Activated naive CD8-positive, alpha-beta T cell (primary cell): ENCODE measurements at regions not wholly inside any gene's neighbourhood (a gene's known extent, or its start where the extent isn't known, plus 50 kb on each side); places are given as distances from the start of the nearest gene placed in this dataset.
"Not testable (repeated sequence)": the region's sequence is repeated elsewhere in the genome, so short reads cannot be mapped to it uniquely, and the experiment has no call there.

ENCODE experiments used
- H3K27ac Mint-ChIP-seq: one replicate; pipeline ENCODE4 v1.8.0; 2021; ENCODE audit warnings: mixed read lengths
- H3K27me3 Mint-ChIP-seq: one replicate; pipeline ENCODE4 v1.8.0; 2021; ENCODE audit warnings: mixed read lengths
- H3K36me3 Mint-ChIP-seq: one replicate; pipeline ENCODE4 v1.8.0; 2021; ENCODE audit warnings: mixed read lengths
- H3K4me1 Mint-ChIP-seq: one replicate; pipeline ENCODE4 v1.8.0; 2021; ENCODE audit warnings: low read depth, mixed read lengths
- H3K4me3 Mint-ChIP-seq: one replicate; pipeline ENCODE4 v1.8.0; 2021; ENCODE audit warnings: mild to moderate bottlenecking, mixed read lengths
- H3K9me3 Mint-ChIP-seq: one replicate; pipeline ENCODE4 v1.8.0; 2021; ENCODE audit warnings: low read depth, mixed read lengths

DNA sequence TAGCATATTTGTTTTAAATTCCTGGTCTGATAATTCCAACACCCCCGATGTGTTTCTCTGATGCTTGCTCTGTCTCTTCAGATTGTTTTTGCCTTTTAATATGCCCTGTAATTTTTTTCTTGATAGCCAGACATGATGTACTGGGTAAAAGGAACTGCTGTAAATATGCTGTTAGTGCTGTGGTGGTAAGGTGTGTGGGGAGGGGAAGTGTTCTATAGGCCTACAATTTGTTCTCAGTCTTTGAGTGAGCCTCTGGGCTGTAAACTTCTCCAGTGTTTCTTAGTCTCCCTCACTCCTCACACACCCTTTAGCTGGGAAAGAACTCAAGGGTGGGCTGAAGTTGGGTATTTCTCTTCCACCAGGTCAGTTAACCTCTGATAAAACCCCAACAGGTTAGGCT is 147.0 kb upstream of the OR4E1 start:
- Mint-ChIP-seq H3K27ac (no peak overlapping the region), H3K4me3 (no peak overlapping the region), H3K27me3 (peaks cover 11% of the 10 kb centered on the region)

DNA sequence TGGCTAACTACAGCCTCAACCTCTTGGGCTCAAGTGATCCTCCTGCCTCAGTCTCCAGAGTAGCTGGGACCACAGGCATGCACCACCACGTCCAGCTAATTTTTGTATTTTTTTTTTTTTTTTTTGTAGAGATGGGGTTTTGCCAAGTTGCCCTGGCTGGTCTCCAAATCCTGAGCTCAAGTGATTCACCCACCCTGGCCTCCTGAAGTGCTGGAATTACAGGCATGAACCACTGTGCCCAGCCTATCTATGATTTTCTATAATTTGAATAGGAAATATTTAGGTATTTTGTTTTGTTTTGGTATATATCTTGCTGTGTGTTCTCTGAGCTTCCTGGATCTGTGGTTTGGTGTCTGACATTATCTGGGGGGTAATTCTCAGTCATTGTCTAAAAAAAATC is 146.3 kb upstream of the OR4E1 start:
- not testable (repeated sequence) for H3K27ac Mint-ChIP-seq, H3K36me3 Mint-ChIP-seq, H3K4me1 Mint-ChIP-seq, H3K4me3 Mint-ChIP-seq, H3K27me3 Mint-ChIP-seq
- H3K9me3 Mint-ChIP-seq, result peaks cover 12% of the 10 kb centered on the region

More for the DNA sequence above, 147.0 kb upstream of the OR4E1 start:
- Mint-ChIP-seq H3K36me3 (no peaks in the 10 kb centered on the region), H3K4me1 (peaks cover 6% of the 10 kb centered on the region), H3K9me3 (peaks cover 12% of the 10 kb centered on the region)

DNA sequence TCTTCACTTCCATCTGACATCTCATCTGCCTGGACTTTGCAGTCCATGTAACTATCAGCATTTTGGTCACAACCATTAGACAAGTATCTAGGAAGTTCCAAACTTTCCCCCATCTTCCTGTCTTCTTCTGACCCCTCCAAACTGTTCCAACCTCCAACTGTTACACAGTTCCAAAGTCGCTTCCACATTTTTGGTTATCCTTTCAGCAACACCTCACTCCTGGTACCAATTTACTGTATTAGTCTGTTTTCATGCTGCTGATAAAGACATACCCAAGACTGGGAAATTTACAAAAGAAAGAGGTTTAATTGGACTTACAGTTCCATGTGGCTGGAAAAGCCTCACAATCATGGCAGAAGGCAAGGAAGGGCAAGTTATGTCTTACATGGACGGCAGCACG is 143.4 kb upstream of the OR4E1 start:
- not testable (repeated sequence) for H3K27ac Mint-ChIP-seq, H3K36me3 Mint-ChIP-seq, H3K4me3 Mint-ChIP-seq, H3K4me1 Mint-ChIP-seq, H3K27me3 Mint-ChIP-seq
- H3K9me3 Mint-ChIP-seq, result peaks cover 12% of the 10 kb centered on the region

DNA sequence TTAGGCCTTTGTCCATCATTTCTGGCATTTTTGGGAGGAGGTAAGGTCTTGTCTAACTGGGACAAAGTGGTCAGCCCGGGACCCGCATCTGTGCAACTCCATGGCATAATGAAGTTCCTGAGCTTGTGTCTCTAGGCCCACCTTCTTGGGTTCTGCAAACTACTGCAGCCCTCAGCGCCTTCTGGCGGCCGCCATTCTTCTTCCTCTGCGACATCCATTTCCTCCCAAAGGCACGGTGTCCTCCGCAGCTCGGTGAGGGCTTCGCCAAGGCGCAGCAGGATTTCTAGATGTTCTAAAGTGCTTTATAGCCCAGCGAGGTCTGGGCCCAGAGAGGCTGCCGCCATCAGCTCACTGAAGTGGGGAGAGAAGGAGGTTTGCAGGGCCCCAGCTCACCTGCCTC is 134.4 kb upstream of the OR4E1 start:
- Mint-ChIP-seq H3K4me1 (no peaks in the 10 kb centered on the region), H3K4me3 (no peak overlapping the region), H3K9me3 (no peaks in the 10 kb centered on the region), H3K27ac (no peak overlapping the region), H3K27me3 (peaks cover 16% of the 10 kb centered on the region), H3K36me3 (peaks cover 2% of the 10 kb centered on the region)

DNA sequence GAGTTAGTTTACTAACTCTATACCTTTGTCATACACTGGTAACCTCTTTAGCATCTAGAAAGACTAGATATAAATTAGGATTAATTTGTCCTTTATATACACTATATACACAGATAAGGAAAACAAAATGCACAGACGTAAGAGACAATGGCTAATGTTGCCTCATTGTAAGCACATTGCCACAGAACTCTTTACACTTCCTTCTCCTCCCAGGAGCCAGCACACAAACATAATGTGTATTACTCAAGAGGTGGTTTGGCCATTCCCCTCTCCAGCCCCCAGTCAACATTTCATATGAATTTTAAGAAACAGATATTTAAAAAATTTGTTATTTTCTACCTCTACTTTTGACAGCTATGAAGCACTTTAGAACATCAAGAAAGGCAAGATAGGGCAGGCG is 131.4 kb upstream of the OR4E1 start:
- Mint-ChIP-seq H3K27ac (no peak overlapping the region), H3K27me3 (peaks cover 17% of the 10 kb centered on the region), H3K9me3 (no peaks in the 10 kb centered on the region), H3K4me3 (no peak overlapping the region), H3K36me3 (peaks cover 2% of the 10 kb centered on the region), H3K4me1 (no peaks in the 10 kb centered on the region)

DNA sequence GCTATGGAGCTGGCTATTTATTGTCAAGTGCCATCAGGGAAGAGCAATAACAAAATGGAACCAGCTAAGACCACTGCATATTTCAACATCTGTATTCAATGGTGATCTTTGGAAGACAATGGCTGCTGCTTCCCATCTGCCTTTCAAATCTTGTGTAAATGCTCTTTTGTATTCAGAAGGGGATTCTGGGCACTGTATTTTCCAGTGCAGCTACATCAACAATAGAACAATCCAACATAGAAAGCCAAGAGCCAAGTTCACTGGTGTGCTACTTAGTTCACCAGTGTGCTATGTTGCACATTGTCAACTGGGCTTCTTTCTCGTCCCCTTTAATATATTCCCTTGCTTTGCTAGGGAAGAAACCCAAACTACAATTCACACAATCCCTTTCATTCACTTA is 128.8 kb upstream of the OR4E1 start:
- H3K4me1 Mint-ChIP-seq, result no peaks in the 10 kb centered on the region
- peaks cover 16% of the 10 kb centered on the region for H3K27me3 Mint-ChIP-seq
- peaks cover 2% of the 10 kb centered on the region for H3K36me3 Mint-ChIP-seq
- H3K4me3 Mint-ChIP-seq, result no peak overlapping the region
- no peak overlapping the region for H3K27ac Mint-ChIP-seq
- H3K9me3 Mint-ChIP-seq, result no peaks in the 10 kb centered on the region

DNA sequence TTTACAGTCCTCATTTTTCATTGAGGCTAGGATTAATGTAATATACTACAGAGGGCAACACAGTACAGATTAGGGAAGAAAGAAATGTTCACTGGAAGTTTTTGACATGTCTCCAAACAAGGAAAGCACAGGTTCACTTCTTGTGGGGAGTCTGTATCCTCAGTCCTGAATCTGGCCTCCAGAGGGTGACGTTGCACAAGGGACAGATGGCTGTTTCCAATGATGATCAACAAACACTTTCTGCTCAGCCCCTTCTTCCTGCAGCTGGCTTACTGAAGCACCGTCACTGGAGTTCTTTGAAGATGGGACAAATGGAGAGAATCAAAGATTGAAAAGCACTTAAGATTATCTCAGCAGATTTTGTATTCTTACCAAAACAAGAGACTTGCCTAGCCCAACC is 123.3 kb upstream of the OR4E1 start:
- H3K27me3 Mint-ChIP-seq, result peaks cover 3% of the 10 kb centered on the region
- H3K9me3 Mint-ChIP-seq, result peaks cover 18% of the 10 kb centered on the region
- H3K4me3 Mint-ChIP-seq, result peak overlapping the region; percentile 57
- H3K4me1 Mint-ChIP-seq, result peaks cover under 1% of the 10 kb centered on the region
- H3K27ac Mint-ChIP-seq, result no peak overlapping the region
- H3K36me3 Mint-ChIP-seq, result no peaks in the 10 kb centered on the region

DNA sequence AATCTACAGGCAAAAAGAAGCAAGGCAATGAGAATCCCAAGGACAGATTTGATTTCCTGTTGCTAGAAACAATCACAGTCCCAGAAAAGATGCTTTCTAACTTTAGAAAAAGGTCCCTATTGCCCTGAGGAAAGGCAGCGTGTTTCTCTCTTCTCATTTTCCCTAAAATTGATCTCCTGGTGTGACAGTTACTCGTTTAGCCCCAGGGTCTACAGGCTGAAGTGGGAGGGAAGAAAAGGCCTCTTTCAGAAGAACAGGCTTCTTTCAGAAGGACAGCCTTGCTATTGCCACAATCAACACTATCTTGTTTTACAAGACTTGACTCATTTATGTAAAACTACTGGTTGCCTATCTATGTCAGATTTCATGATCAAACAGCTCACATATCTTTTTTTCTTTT is 121.8 kb upstream of the OR4E1 start:
- peaks cover 5% of the 10 kb centered on the region for H3K4me1 Mint-ChIP-seq

DNA sequence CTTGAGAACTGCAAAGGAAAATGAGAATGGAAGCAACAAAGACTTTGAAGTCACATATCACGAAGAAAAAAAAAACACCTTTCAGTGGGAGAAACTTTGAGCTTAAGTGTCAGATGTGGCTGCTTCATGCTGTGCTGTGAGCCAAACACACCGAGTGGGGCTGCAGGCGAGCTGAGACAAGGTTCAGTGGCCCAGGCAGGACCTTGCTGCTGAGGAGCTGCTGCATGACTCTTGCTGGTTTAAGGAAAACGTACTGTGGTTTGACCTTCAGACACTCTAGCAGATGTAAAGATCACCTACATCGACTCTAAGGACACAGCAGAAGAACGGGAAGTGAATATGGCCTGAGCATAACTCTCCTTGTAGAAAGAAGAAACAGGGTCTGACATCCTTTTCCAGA is 118.1 kb upstream of the OR4E1 start:
- H3K27ac Mint-ChIP-seq, result no peak overlapping the region
- H3K4me3 Mint-ChIP-seq, result no peak overlapping the region

More for the DNA sequence above, 121.8 kb upstream of the OR4E1 start:
- Mint-ChIP-seq H3K36me3 (no peaks in the 10 kb centered on the region), H3K27ac (no peak overlapping the region), H3K4me3 (no peak overlapping the region), H3K9me3 (peaks cover 18% of the 10 kb centered on the region), H3K27me3 (peaks cover 3% of the 10 kb centered on the region)

DNA sequence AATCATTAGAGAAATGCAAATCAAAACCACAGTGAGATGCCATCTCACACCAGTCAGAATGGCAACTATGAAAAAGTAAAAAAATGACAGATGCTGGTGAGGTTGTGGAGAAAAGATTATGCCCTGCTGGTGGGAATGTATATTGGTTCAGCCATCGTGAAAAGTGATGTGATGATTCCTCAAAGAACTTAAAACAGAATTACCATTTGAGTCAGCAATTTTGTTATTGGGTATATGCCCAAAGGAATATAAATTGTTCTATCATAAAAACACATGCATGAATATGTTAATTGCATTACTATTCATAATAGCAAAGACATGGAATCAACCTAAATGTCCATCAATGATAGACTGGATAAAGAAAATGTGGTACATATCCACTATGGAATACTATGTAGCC is 115.1 kb upstream of the OR4E1 start:
- H3K4me3 Mint-ChIP-seq, H3K36me3 Mint-ChIP-seq, H3K4me1 Mint-ChIP-seq, H3K9me3 Mint-ChIP-seq, H3K27me3 Mint-ChIP-seq: not testable (repeated sequence)
- peak overlapping the region; percentile 13 for H3K27ac Mint-ChIP-seq

More for the DNA sequence above, 118.1 kb upstream of the OR4E1 start:
- Mint-ChIP-seq H3K27me3 (peaks cover 2% of the 10 kb centered on the region), H3K9me3 (peaks cover 19% of the 10 kb centered on the region), H3K36me3 (no peaks in the 10 kb centered on the region), H3K4me1 (peaks cover 5% of the 10 kb centered on the region)

DNA sequence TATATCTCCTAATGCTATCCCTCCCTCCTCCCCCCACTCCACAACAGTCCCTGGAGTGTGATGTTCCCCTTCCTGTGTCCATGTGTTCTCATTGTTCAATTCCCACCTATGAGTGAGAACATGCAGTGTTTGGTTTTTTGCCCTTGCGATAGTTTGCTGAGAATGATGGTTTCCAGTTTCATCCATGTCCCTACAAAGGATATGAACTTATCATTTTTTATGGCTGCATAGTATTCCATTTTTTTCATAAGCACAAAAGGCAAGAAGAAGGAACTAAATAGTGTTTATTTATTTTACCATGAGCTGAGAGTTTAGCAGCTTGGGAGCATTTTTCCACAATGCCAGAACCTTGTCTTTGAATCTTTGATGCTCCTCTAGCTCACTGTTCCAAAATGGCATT is 113.6 kb upstream of the OR4E1 start:
- not testable (repeated sequence) for H3K4me3 Mint-ChIP-seq, H3K27ac Mint-ChIP-seq, H3K27me3 Mint-ChIP-seq, H3K36me3 Mint-ChIP-seq, H3K9me3 Mint-ChIP-seq, H3K4me1 Mint-ChIP-seq

DNA sequence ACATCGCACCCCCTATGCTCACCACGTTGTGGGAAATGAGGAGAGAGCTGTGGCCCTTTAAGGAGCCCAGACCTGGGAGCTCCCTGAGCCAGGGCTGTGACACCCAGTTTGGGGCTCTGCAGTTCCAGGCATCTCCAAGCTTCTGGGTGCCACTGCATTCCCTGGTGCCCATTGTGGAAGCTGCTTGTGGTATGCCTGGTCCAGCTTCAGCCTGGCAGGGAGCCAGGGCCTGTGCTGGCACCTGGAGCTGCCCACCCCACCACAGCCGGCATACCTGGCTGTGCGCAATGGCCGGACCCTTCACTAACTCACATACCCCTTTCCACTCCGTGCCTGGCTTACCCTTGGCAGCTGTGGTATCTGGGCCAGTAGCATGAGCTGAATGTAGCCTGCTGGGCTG is 107.9 kb upstream of the OR4E1 start:
- peaks cover 2% of the 10 kb centered on the region for H3K36me3 Mint-ChIP-seq

DNA sequence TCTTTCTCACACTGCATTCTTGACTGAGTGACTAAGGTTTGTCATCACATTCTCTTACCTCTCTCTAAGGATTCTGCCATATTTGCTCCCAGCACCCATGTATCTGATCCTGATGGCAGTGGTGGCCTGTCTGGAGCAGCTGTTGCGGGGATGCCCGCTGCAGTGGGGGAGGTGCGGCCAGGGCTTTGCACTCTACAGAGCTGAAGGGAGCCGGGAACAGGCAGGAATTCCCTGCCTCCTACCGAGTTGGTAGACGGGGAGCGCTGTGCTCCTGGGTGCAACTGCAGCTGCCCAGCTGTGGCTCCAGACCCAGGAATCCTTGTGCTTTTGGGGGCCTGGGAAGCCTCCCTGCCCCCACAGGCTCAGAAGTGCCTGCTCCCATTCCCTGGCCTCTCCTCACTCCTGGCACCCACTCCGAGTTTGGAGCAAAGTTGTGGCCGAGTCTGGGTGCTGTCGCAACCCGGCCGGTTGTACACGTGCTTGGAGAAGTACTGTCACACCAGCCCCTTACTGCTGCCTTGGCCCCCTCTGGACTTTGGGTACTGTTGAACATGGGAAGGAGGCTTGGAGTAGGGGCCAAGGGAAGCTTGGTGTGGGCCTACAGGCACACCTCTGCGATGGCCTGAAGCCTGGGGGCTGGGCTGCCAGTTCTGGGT is 106.9 kb upstream of the OR4E1 start:
- Mint-ChIP-seq H3K4me3 (no peak overlapping the region), H3K9me3 (no peaks in the 10 kb centered on the region), H3K4me1 (peaks cover 3% of the 10 kb centered on the region), H3K36me3 (peaks cover 2% of the 10 kb centered on the region), H3K27ac (no peak overlapping the region), H3K27me3 (peaks cover 11% of the 10 kb centered on the region)

More for the DNA sequence above, 107.9 kb upstream of the OR4E1 start:
- Mint-ChIP-seq H3K9me3 (no peaks in the 10 kb centered on the region), H3K4me1 (no peaks in the 10 kb centered on the region), H3K27ac (no peak overlapping the region), H3K27me3 (peaks cover 11% of the 10 kb centered on the region), H3K4me3 (no peak overlapping the region)

DNA sequence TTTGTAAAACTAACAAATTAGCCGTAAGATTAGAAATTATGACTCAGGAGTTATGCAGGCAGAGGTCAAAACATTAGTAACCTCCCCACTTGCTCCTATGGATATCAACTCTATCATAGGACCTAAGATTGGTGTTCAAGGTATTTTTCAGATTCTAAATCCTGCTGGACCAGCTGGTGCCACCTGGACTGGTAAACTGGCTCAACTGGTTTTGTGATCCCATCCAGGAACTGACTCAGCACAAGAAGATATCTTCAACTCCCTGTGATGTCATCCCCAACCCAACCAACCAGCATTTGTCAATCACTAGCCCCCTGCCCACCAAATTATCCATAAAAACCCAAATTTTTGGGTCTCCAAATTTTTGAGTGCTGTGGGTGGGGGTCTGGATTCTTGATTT is 98.1 kb upstream of the OR4E1 start:
- Mint-ChIP-seq H3K4me3 (no peak overlapping the region), H3K27me3 (peaks cover 2% of the 10 kb centered on the region), H3K36me3 (no peaks in the 10 kb centered on the region), H3K27ac (no peak overlapping the region), H3K9me3 (no peaks in the 10 kb centered on the region), H3K4me1 (peaks cover 6% of the 10 kb centered on the region)

DNA sequence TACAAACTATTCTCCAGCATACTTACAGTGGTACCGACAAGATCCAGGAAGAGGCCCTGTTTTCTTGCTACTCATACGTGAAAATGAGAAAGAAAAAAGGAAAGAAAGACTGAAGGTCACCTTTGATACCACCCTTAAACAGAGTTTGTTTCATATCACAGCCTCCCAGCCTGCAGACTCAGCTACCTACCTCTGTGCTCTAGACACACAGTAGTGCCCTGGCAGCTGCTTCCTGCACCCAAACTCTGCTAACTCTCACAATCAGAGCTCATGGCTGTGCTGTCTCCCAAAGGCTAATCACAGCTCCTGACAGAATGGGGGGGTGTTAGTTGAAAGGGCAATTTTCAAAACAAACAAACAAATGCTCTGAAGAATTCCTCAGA is 95.2 kb upstream of the OR4E1 start:
- Mint-ChIP-seq H3K4me1 (peaks cover 2% of the 10 kb centered on the region), H3K27ac (peak overlapping the region; percentile 81), H3K27me3 (peaks cover 2% of the 10 kb centered on the region), H3K36me3 (no peaks in the 10 kb centered on the region), H3K4me3 (peak overlapping the region; percentile 79), H3K9me3 (no peaks in the 10 kb centered on the region)

DNA sequence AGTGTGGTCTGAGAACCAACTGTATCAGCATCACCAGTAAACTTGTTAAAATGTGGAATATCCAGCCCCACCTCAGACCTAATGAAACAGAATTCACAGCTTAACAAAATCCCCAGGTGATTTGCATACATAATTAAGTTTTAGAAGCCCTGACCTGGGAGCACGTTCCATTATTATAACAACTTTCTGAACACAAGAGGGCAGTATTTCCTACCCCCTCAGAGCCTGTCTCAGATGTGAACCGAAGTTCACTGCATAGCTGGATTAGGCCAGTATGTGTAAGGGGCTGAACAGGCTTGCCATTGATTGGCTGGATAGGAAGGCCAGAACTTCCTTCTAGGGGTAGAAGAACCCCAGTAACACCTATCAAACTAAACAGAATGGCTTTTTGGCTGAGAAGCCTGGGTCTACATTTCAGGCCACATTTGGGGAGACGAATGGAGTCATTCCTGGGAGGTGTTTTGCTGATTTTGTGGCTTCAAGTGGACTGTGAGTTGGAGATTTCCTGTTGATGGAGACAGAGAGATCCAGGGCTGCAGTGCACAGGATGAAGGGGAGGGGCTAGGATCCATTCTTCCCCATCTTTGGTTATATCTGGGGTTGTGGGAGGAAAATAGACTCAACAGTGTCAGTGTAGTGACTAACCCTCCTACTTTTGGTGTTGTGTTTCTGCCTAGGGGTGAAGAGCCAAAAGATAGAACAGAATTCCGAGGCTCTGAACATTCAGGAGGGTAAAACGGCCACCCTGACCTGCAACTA is 94.7 kb upstream of the OR4E1 start:
- Mint-ChIP-seq H3K9me3 (no peaks in the 10 kb centered on the region), H3K36me3 (no peaks in the 10 kb centered on the region), H3K27ac (peak overlapping the region; percentile 81), H3K4me1 (peaks cover 2% of the 10 kb centered on the region), H3K27me3 (peaks cover 3% of the 10 kb centered on the region), H3K4me3 (peak overlapping the region; percentile 79)
